H9 (cell line): ENCODE measurements at regions not wholly inside any gene's neighbourhood (a gene's known extent, or its start where the extent isn't known, plus 50 kb on each side); places are given as distances from the start of the nearest gene placed in this dataset.

ENCODE experiments used
- DNase-seq: peaks from one replicate; pipeline ENCODE4 v3.0.0-alpha.2; 2017
- H2AFZ ChIP-seq: one replicate; pipeline ENCODE4 v1.6.1; 2013; ENCODE audit warnings: mild to moderate bottlenecking, low read length, control low read depth, moderate library complexity
- H2AK5ac ChIP-seq: 2 replicates; pipeline ENCODE4 v1.6.1; 2013; ENCODE audit warnings: low read length, control low read depth, mixed read lengths; ENCODE audit not compliant: insufficient read length
- H2BK120ac ChIP-seq: one replicate; pipeline ENCODE4 v1.6.1; 2013; ENCODE audit warnings: low read depth, mild to moderate bottlenecking, low read length, control low read depth, inconsistent platforms; ENCODE audit not compliant: poor library complexity, severe bottlenecking
- H2BK12ac ChIP-seq: 2 replicates; pipeline ENCODE4 v1.6.1; 2013; ENCODE audit warnings: low read length, control low read depth, mixed read lengths, low read depth; ENCODE audit not compliant: insufficient read length
- H2BK15ac ChIP-seq: 2 replicates; pipeline ENCODE4 v1.6.1; 2013; ENCODE audit warnings: low read depth, low read length, control low read depth
- H2BK20ac ChIP-seq: one replicate; pipeline ENCODE4 v1.6.1; 2013; ENCODE audit warnings: low read depth, mild to moderate bottlenecking, low read length, control low read depth, inconsistent platforms; ENCODE audit not compliant: poor library complexity, severe bottlenecking
- H2BK5ac ChIP-seq: 2 replicates; pipeline ENCODE4 v1.6.1; 2013; ENCODE audit warnings: low read length, control low read depth, mixed read lengths; ENCODE audit not compliant: insufficient read length
- H3K14ac ChIP-seq: 2 replicates; pipeline ENCODE4 v1.6.1; 2013; ENCODE audit warnings: low read length, control low read depth; ENCODE audit not compliant: insufficient read depth
- H3K18ac ChIP-seq: 2 replicates; pipeline ENCODE4 v1.6.1; 2013; ENCODE audit warnings: low read depth, mild to moderate bottlenecking, mixed read lengths, low read length, control low read depth; ENCODE audit not compliant: insufficient read length
- H3K23ac ChIP-seq: 2 replicates; pipeline ENCODE4 v1.6.1; 2013; ENCODE audit warnings: low read length, control low read depth, mixed read lengths, low read depth; ENCODE audit not compliant: insufficient read length
- H3K23me2 ChIP-seq: 2 replicates; pipeline ENCODE4 v1.6.1; 2013; ENCODE audit warnings: low read depth, mild to moderate bottlenecking, mixed read lengths, low read length, control low read depth; ENCODE audit not compliant: insufficient read length, poor library complexity, severe bottlenecking
- H3K27ac ChIP-seq: 2 replicates; pipeline ENCODE4 v1.5.1; 2013; ENCODE audit warnings: low read length, control low read depth, mixed read lengths, low read depth; ENCODE audit not compliant: insufficient read length
- H3K27me3 ChIP-seq: 2 replicates; pipeline ENCODE4 v1.6.1; 2013; ENCODE audit warnings: low read length, control low read depth, inconsistent platforms; ENCODE audit not compliant: insufficient read depth
- H3K4ac ChIP-seq: 2 replicates; pipeline ENCODE4 v1.6.1; 2013; ENCODE audit warnings: low read depth, mild to moderate bottlenecking, control low read depth, inconsistent platforms, low read length, moderate library complexity
- H3K4me1 ChIP-seq: 2 replicates; pipeline ENCODE4 v1.6.1; 2013; ENCODE audit warnings: low read length, control low read depth, inconsistent platforms; ENCODE audit not compliant: insufficient read depth
- H3K4me2 ChIP-seq: 2 replicates; pipeline ENCODE4 v1.6.1; 2013; ENCODE audit warnings: low read length, control low read depth, mixed read lengths; ENCODE audit not compliant: insufficient read length, insufficient read depth
- H3K56ac ChIP-seq: 2 replicates; pipeline ENCODE4 v1.6.1; 2013; ENCODE audit warnings: low read depth, mild to moderate bottlenecking, mixed read lengths, low read length, control low read depth; ENCODE audit not compliant: insufficient read length
- H3K79me1 ChIP-seq: 2 replicates; pipeline ENCODE4 v1.6.1; 2013; ENCODE audit warnings: low read depth, mild to moderate bottlenecking, moderate library complexity, low read length, control low read depth, inconsistent platforms; ENCODE audit not compliant: insufficient read depth, poor library complexity, severe bottlenecking
- H3K79me2 ChIP-seq: 2 replicates; pipeline ENCODE4 v1.6.1; 2013; ENCODE audit warnings: low read length, control low read depth, inconsistent platforms; ENCODE audit not compliant: insufficient read depth
- H3K9ac ChIP-seq: 2 replicates; pipeline ENCODE4 v1.6.1; 2013; ENCODE audit warnings: low read length, control low read depth, mixed read lengths; ENCODE audit not compliant: insufficient read length; ENCODE audit errors: extremely low read depth
- H3K9me3 ChIP-seq: one replicate; pipeline ENCODE4 v1.6.1; 2013; ENCODE audit warnings: low read depth, low read length, inconsistent platforms; ENCODE audit not compliant: control insufficient read depth
- H3T11ph ChIP-seq: one replicate; pipeline ENCODE4 v1.6.1; 2013; ENCODE audit warnings: mild to moderate bottlenecking, low read length, control low read depth, inconsistent platforms
- H4K20me1 ChIP-seq: one replicate; pipeline ENCODE4 v1.6.1; 2013; ENCODE audit not compliant: control insufficient read depth, insufficient read length, insufficient read depth
- H4K5ac ChIP-seq: 2 replicates; pipeline ENCODE4 v1.6.1; 2013; ENCODE audit warnings: low read depth, mild to moderate bottlenecking, mixed read lengths, low read length, control low read depth; ENCODE audit not compliant: insufficient read length
- H4K8ac ChIP-seq: replicated peaks from 2 replicates; pipeline ENCODE4 v1.6.1; 2013; ENCODE audit warnings: low read length, control low read depth, mixed read lengths, low read depth; ENCODE audit not compliant: insufficient read length
- H4K91ac ChIP-seq: 2 replicates; pipeline ENCODE4 v1.6.1; 2013; ENCODE audit warnings: low read depth, mild to moderate bottlenecking, moderate library complexity, mixed read lengths, low read length, control low read depth; ENCODE audit not compliant: insufficient read length
- H3K27ac Mint-ChIP-seq, 3 experiments: 2 replicates in 2 of 3; 3 replicates in 1 of 3; pipeline ENCODE4 v1.8.0; 2020 to 2021; ENCODE audit warnings: mixed read lengths in 3 of 3, mild to moderate bottlenecking in 1 of 3, moderate library complexity in 1 of 3
- H3K27me3 Mint-ChIP-seq: 2 replicates; pipeline ENCODE4 v1.8.0; 2021; ENCODE audit warnings: low read depth, mild to moderate bottlenecking, moderate library complexity, mixed read lengths
- H3K36me3 Mint-ChIP-seq, 3 experiments: 2 replicates in 2 of 3; 3 replicates in 1 of 3; pipeline ENCODE4 v1.8.0; 2020 to 2021; ENCODE audit warnings: low read depth in 3 of 3, mixed read lengths in 3 of 3; ENCODE audit not compliant: insufficient read depth in 1 of 3
- H3K4me1 Mint-ChIP-seq, 2 experiments: 2 replicates each; pipeline ENCODE4 v1.8.0; 2020; ENCODE audit warnings: mixed read lengths in 2 of 2
- H3K4me3 Mint-ChIP-seq, 2 experiments: 2 replicates in 1 of 2; 3 replicates in 1 of 2; pipeline ENCODE4 v1.8.0; 2020 to 2021; ENCODE audit warnings: mild to moderate bottlenecking in 2 of 2, mixed read lengths in 2 of 2, moderate library complexity in 1 of 2
- H3K9me3 Mint-ChIP-seq, 2 experiments: 2 replicates in 1 of 2; 3 replicates in 1 of 2; pipeline ENCODE4 v1.8.0; 2020; ENCODE audit warnings: mild to moderate bottlenecking in 2 of 2, mixed read lengths in 2 of 2, moderate library complexity in 1 of 2
- CTCF ChIP-seq: fragments of 200-600 bp; sonication (generic); conservative IDR thresholded peaks from 3 replicates; pipeline ENCODE4 v1.8.0; 2021; ENCODE audit warnings: antibody characterized with exemption, mild to moderate bottlenecking
- WGBS: extraction: QIAGEN DNeasy Blood & Tissue Kit; methylation state at CpG from one replicate; pipeline ENCODE4 v1.1.7; 2013; ENCODE audit warnings: missing lambda C conversion rate, low lambda C conversion rate, mixed read lengths; ENCODE audit not compliant: insufficient read length; ENCODE audit errors: extremely low coverage; 5-methylcytosine and 5-hydroxymethylcytosine counted together

GRCh38 chr14:105873870-105874512 is 347.6 kb downstream of the TMEM121 start:
- Histone ChIP-seq H3K4me1 (no peaks in the 10 kb centered on the region), H2BK12ac (no peak overlapping the region), H2BK5ac (no peak overlapping the region), H3T11ph (no peak overlapping the region), H3K79me2 (no peaks in the 10 kb centered on the region), H3K9ac (no peak overlapping the region), H3K9me3 (peaks cover 54% of the 10 kb centered on the region), H2AFZ (no peak overlapping the region), H2BK20ac (no peak overlapping the region), H4K5ac (no peak overlapping the region), H3K23me2 (no peaks in the 10 kb centered on the region), H4K8ac (no peak overlapping the region), H3K27ac (no peak overlapping the region), H4K91ac (no peak overlapping the region), H3K14ac (no peak overlapping the region), H3K23ac (no peak overlapping the region), H3K4me2 (no peak overlapping the region), H3K27me3 (no peaks in the 10 kb centered on the region), H3K56ac (no peak overlapping the region), H3K18ac (no peak overlapping the region), H3K79me1 (no peaks in the 10 kb centered on the region), H2AK5ac (no peak overlapping the region), H2BK15ac (no peak overlapping the region), H3K4ac (no peak overlapping the region), H2BK120ac (no peak overlapping the region), H4K20me1 (no peaks in the 10 kb centered on the region)
- no CpG with 5 or more reads among the region's 4 CpGs for whole genome bisulfite sequencing
- no peak for DNase-seq
- Mint-ChIP-seq H3K9me3 (peaks cover 97 to 99% of the 10 kb centered on the region in 2 experiments), H3K27me3 (peaks cover 2% of the 10 kb centered on the region), H3K27ac (no peak overlapping the region), H3K4me1 (no peaks in the 10 kb centered on the region), H3K36me3 (peaks cover 6 to 41% (median 9%) of the 10 kb centered on the region in 3 experiments; a peak in 6 of 7 replicates), H3K4me3 (no peak overlapping the region)
- TF ChIP-seq CTCF: no peak
